K562 (cell line): ENCODE measurements at regions not wholly inside any gene's neighbourhood (a gene's known extent, or its start where the extent isn't known, plus 50 kb on each side); places are given as distances from the start of the nearest gene placed in this dataset.

Experiments used
- ATAC-seq: fragments of 200-7000 bp; cut with Tn5 transposase; 3 replicates; pipeline ENCODE4 v1.9.1; 2020; ENCODE audit warnings: moderate library complexity
- BruUV-seq: library from RNA; stranded (reverse); fragments of 400-500 nt; replicated peaks from 2 replicates; lab custom pipeline; 2021; lab: Mats Ljungman, UMichigan
- CTCF ChIA-PET: fragments of 300-600 bp; formaldehyde crosslinking; extraction: SDS; loops from one replicate; lab custom pipeline; 2021; ENCODE audit warnings: low intra/inter-chr PET ratio; lab: Yijun Ruan, JAX
- POLR2A ChIA-PET: fragments of 300-600, 350-650 bp; sonication (Branson Sonifier 250); formaldehyde crosslinking; extraction: SDS; loops from one replicate; lab custom pipeline; 2021; ENCODE audit warnings: antibody characterized with exemption, inconsistent platforms; lab: Yijun Ruan, JAX
- DNase-seq, 4 experiments: peaks; one replicate each; pipeline versions ENCODE4 v3.0.0 to v3.0.0-alpha.2; 2011 to 2018; ENCODE audit warnings: low spot score in 3 of 4, mixed read lengths in 3 of 4; ENCODE audit errors: extremely low read depth in 1 of 4
- FAIRE-seq: peaks from 2 replicates; lab custom pipeline; 2011; peaks lifted over from hg19 to GRCh38; lab: Jason Lieb, UNC
- H2AFZ ChIP-seq: 2 replicates; pipeline ENCODE4 v1.6.0; 2011; ENCODE audit warnings: low read depth, low read length, control low read depth, inconsistent platforms
- H3K27ac ChIP-seq: fragments of 200-600 bp; 3 replicates; pipeline ENCODE4 v1.8.0; 2011; ENCODE audit warnings: low read depth, mild to moderate bottlenecking, control low read depth, inconsistent platforms, low read length, moderate library complexity, mixed read lengths; ENCODE audit errors: extremely low read depth
- H3K27me3 ChIP-seq, 2 experiments: fragments of 300-600 bp in 1 of 2; 2 replicates in 1 of 2; 3 replicates in 1 of 2; pipeline versions ENCODE4 v1.6.0 to v1.8.0; 2011; ENCODE audit warnings: inconsistent platforms in 2 of 2, low read length in 2 of 2, mild to moderate bottlenecking in 1 of 2, mixed read lengths in 1 of 2, moderate library complexity in 1 of 2; ENCODE audit not compliant: control insufficient read depth in 2 of 2, insufficient read depth in 2 of 2
- H3K36me3 ChIP-seq: fragments of 300-600 bp; 3 replicates; pipeline ENCODE4 v1.8.0; 2011; ENCODE audit warnings: mild to moderate bottlenecking, low read length, inconsistent platforms; ENCODE audit not compliant: control insufficient read depth, insufficient read depth
- H3K4me1 ChIP-seq, 2 experiments: fragments of 200-600 bp in 1 of 2; replicated peaks in 1 of 2; 2 replicates in 1 of 2; 3 replicates in 1 of 2; pipeline versions ENCODE4 v1.5.1 to v1.8.0; 2011; ENCODE audit warnings: inconsistent platforms in 2 of 2, low read length in 2 of 2, mild to moderate bottlenecking in 1 of 2, mixed read lengths in 1 of 2, moderate library complexity in 1 of 2; ENCODE audit not compliant: control insufficient read depth in 2 of 2, insufficient read depth in 2 of 2
- H3K4me2 ChIP-seq: 2 replicates; pipeline ENCODE4 v1.6.1; 2011; ENCODE audit warnings: low read length, control low read depth, inconsistent platforms, mixed read lengths; ENCODE audit not compliant: insufficient read depth
- H3K4me3 ChIP-seq: fragments of 200-600 bp; sonication (generic), shearing (Covaris generic); 2 replicates; pipeline ENCODE4 v1.5.1; 2016; ENCODE audit warnings: control low read depth, inconsistent platforms
- H3K79me2 ChIP-seq: fragments of 200-600 bp; 3 replicates; pipeline ENCODE4 v1.8.0; 2011; ENCODE audit warnings: low read length, inconsistent platforms; ENCODE audit not compliant: control insufficient read depth, insufficient read depth
- H3K9ac ChIP-seq, 2 experiments: 2 replicates each; pipeline versions ENCODE4 v1.6.0 to v1.6.1; 2011; ENCODE audit warnings: low read depth in 2 of 2, low read length in 2 of 2, control low read depth in 1 of 2, inconsistent platforms in 1 of 2, mild to moderate bottlenecking in 1 of 2, mixed read lengths in 1 of 2; ENCODE audit not compliant: insufficient read depth in 1 of 2
- H3K9me1 ChIP-seq: one replicate; pipeline ENCODE4 v1.6.0; 2011; ENCODE audit warnings: inconsistent platforms, mild to moderate bottlenecking, low read length, moderate library complexity; ENCODE audit not compliant: control insufficient read depth, insufficient read depth
- H3K9me3 ChIP-seq: replicated peaks from 2 replicates; pipeline ENCODE4 v1.5.1; 2011; ENCODE audit warnings: low read depth, low read length, inconsistent platforms; ENCODE audit not compliant: control insufficient read depth, insufficient read depth
- H4K20me1 ChIP-seq: replicated peaks from 2 replicates; pipeline ENCODE4 v1.6.1; 2011; ENCODE audit warnings: low read length, inconsistent platforms, mixed read lengths; ENCODE audit not compliant: control insufficient read depth, insufficient read depth
- CHD2 ChIP-seq: IDR thresholded peaks from 2 replicates; pipeline ENCODE4 v1.6.1; 2011; ENCODE audit warnings: low read depth, low read length
- CXXC5 ChIP-seq: fragments of 250-450 bp; sonication (Bioruptor Pico); IDR thresholded peaks from 2 replicates; pipeline ENCODE4 v1.8.0; 2022; ENCODE audit warnings: inconsistent platforms, mild to moderate bottlenecking, moderate library complexity
- DDX20 ChIP-seq: fragments of 450-650 bp; IDR thresholded peaks from 2 replicates; pipeline ENCODE4 v1.6.1; 2016; ENCODE audit warnings: missing genetic modification characterization, low read depth, mild to moderate bottlenecking, missing compliant biosample characterization, moderate library complexity
- ELF2 ChIP-seq: fragments of 250-450 bp; sonication (Bioruptor Pico); IDR thresholded peaks from 2 replicates; pipeline ENCODE4 v1.5.0; 2021; ENCODE audit warnings: mild to moderate bottlenecking
- GATA2 ChIP-seq: sonication (generic); formaldehyde crosslinking; IDR thresholded peaks from 2 replicates; pipeline ENCODE4 v1.4.0; 2020; ENCODE audit warnings: mild to moderate bottlenecking, missing genetic modification reagents
- MEIS2 ChIP-seq: fragments of 450-650 bp; IDR thresholded peaks from 2 replicates; pipeline ENCODE4 v1.6.1; 2014; ENCODE audit warnings: mild to moderate bottlenecking; ENCODE audit not compliant: partially characterized antibody
- RFX1 ChIP-seq: fragments of 450-650 bp; IDR thresholded peaks from 2 replicates; pipeline ENCODE4 v1.6.1; 2016; ENCODE audit warnings: mild to moderate bottlenecking, moderate library complexity
- SAFB2 ChIP-seq: fragments of 200-400 bp; formaldehyde crosslinking; IDR thresholded peaks from 2 replicates; pipeline ENCODE4 v1.6.1; 2018; ENCODE audit warnings: borderline replicate concordance, low read length, low read depth, moderate library complexity; ENCODE audit not compliant: severe bottlenecking
- TRIM28 ChIP-seq: fragments of 450-650 bp; IDR thresholded peaks from 2 replicates; pipeline ENCODE4 v1.6.1; 2017
- ZBTB1 ChIP-seq: sonication (generic); formaldehyde crosslinking; IDR thresholded peaks from 2 replicates; pipeline ENCODE4 v1.8.1; 2023; ENCODE audit warnings: missing genetic modification reagents, low read depth, mild to moderate bottlenecking, borderline replicate concordance
- ZFP36 ChIP-seq: fragments of 150-350 bp; IDR thresholded peaks from 2 replicates; pipeline ENCODE4 v1.6.1; 2018; ENCODE audit warnings: low read length, low read depth; ENCODE audit not compliant: partially characterized antibody
- ZNF431 ChIP-seq: sonication (generic); formaldehyde crosslinking; IDR thresholded peaks from 2 replicates; pipeline ENCODE4 v1.8.0; 2022; ENCODE audit warnings: mild to moderate bottlenecking, missing genetic modification reagents
- WGBS: fragments of 100-300 bp; shearing (Covaris generic); methylation state at CpG from one replicate; pipeline ENCODE4 v1.1.6; 2016; ENCODE audit warnings: low coverage, mixed read lengths; ENCODE audit not compliant: insufficient coverage; ENCODE audit errors: missing lambda C conversion rate; 5-methylcytosine and 5-hydroxymethylcytosine counted together
- in situ Hi-C: fragments of 300-500 bp; cut with MboI; formaldehyde crosslinking; loops from 4 replicates; pipeline ENCODE4 v1.15.0; 2018; ENCODE audit warnings: inconsistent platforms, mixed read lengths
- intact Hi-C: fragments of 100-400 bp; cut with micrococcal nuclease; formaldehyde crosslinking; loops from 2 replicates; pipeline ENCODE4 v1.14.2; 2022
- TF ChIP-seq, protein P1 (sequence below): IDR thresholded peaks from 2 replicates; pipeline ENCODE4 v1.6.1; 2011; ENCODE audit not compliant: insufficient read length; ENCODE audit errors: extremely low read depth
- TF ChIP-seq, protein P2 (sequence below): fragments of 450-650 bp; IDR thresholded peaks from 2 replicates; pipeline ENCODE4 v1.6.1; 2018; ENCODE audit not compliant: partially characterized antibody

DNA sequence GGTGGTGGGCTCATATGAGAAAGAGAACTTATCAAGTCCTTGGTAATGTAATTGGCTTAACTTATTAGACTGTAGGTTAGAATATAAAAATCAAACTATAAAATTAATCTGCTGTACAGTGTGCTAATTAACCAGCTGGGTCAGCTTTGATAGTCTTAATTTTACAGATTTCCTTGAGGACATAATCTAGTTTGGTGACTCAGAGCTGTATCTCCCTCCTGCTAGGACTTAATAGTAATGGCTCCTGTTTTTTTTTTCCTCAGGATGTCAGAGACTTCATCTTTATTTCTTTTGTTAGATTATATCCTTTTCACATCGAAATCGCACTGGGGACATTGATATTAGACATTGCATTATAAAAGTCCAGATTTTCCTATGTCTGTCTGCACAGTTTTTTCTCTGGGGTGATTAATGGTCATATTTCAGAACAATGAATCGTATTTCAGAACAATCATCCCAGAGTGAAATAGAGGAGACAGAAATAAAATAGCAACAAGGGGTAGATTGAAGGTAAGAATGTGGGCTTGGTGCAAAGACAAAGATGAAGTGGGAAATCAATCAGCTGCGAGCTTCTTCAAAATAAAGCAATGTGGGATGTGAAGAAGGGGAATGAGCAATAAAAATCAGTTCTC, 346.4 kb upstream of the RIOK2 start:
- H3K79me2 ChIP-seq: no peaks in the 10 kb centered on the region
- no peak for ATAC-seq
- no peak for FAIRE-seq
- H3K9ac ChIP-seq: no peak overlapping the region
- 0% methylated on average over 4 of the region's 4 CpGs for WGBS
- BruUV-seq: no TSS peak
- ChIA-PET CTCF (interaction anchor here (0.5 kb wide), 1 partner anchor 34 kb away, joined by 3 read pairs; no protein-coding TSS in a partner anchor), POLR2A (no interaction called here)
- in situ Hi-C loops: no loop called here
- intact Hi-C loops: no loop called here
- H2AFZ ChIP-seq: no peak overlapping the region
- H3K27ac ChIP-seq: no peak overlapping the region
- H3K36me3 ChIP-seq: no peaks in the 10 kb centered on the region
- no peak for DNase-seq
- H3K9me3 ChIP-seq: no peaks in the 10 kb centered on the region
- H3K4me2 ChIP-seq: no peak overlapping the region
- H3K9me1 ChIP-seq: no peaks in the 10 kb centered on the region
- H3K27me3 ChIP-seq: no peaks in the 10 kb centered on the region
- no peak overlapping the region for H3K4me3 ChIP-seq
- H4K20me1 ChIP-seq: no peaks in the 10 kb centered on the region
- no peaks in the 10 kb centered on the region for H3K4me1 ChIP-seq
- TF ChIP-seq GATA2 (CRISPR knock-in tag) (no peak), CHD2 (no peak), ELF2 (CRISPR knock-in tag) (no peak), RFX1 (no peak), ZBTB1 (CRISPR knock-in tag) (no peak), ZFP36 (no peak), DDX20 (tag) (no peak), CXXC5 (no peak), TRIM28 (no peak), ZNF431 (no peak), MEIS2 (no peak), SAFB2 (no peak)
- TF ChIP-seq, protein P1, sequence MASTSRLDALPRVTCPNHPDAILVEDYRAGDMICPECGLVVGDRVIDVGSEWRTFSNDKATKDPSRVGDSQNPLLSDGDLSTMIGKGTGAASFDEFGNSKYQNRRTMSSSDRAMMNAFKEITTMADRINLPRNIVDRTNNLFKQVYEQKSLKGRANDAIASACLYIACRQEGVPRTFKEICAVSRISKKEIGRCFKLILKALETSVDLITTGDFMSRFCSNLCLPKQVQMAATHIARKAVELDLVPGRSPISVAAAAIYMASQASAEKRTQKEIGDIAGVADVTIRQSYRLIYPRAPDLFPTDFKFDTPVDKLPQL: no peak
- TF ChIP-seq, protein P2, sequence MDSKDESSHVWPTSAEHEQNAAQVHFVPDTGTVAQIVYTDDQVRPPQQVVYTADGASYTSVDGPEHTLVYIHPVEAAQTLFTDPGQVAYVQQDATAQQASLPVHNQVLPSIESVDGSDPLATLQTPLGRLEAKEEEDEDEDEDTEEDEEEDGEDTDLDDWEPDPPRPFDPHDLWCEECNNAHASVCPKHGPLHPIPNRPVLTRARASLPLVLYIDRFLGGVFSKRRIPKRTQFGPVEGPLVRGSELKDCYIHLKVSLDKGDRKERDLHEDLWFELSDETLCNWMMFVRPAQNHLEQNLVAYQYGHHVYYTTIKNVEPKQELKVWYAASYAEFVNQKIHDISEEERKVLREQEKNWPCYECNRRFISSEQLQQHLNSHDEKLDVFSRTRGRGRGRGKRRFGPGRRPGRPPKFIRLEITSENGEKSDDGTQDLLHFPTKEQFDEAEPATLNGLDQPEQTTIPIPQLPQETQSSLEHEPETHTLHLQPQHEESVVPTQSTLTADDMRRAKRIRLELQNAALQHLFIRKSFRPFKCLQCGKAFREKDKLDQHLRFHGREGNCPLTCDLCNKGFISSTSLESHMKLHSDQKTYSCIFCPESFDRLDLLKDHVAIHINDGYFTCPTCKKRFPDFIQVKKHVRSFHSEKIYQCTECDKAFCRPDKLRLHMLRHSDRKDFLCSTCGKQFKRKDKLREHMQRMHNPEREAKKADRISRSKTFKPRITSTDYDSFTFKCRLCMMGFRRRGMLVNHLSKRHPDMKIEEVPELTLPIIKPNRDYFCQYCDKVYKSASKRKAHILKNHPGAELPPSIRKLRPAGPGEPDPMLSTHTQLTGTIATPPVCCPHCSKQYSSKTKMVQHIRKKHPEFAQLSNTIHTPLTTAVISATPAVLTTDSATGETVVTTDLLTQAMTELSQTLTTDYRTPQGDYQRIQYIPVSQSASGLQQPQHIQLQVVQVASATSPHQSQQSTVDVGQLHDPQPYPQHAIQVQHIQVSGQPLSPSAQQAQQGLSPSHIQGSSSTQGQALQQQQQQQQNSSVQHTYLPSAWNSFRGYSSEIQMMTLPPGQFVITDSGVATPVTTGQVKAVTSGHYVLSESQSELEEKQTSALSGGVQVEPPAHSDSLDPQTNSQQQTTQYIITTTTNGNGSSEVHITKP: no peak
